ENCODE measurements at regions not wholly inside any gene's neighbourhood (a gene's known extent, or its start where the extent isn't known, plus 50 kb on each side); places are given as distances from the start of the nearest gene placed in this dataset.

GRCh38 chr12:68406134-68406576 is 74.0 kb upstream of the MDM1 start:
- peak; percentile 95 to 97 (median 97) for DNase-seq
- H3K4me3 ChIP-seq (ENCODE audit: low read length): no peak overlapping the region
- no peaks in the 10 kb centered on the region for H3K27me3 ChIP-seq (ENCODE audit: control insufficient read depth, insufficient read depth)
- no peaks in the 10 kb centered on the region for H3K9me3 ChIP-seq (ENCODE audit: control insufficient read depth, low read length)
- intact Hi-C loops (cut with DNase I): loop anchor here in 1 of 4 donors (5.0 kb wide), 1 partner anchor 39 kb away; no protein-coding TSS in a partner anchor
- peaks cover 8% of the 10 kb centered on the region for H3K4me1 ChIP-seq (ENCODE audit: control insufficient read depth, insufficient read depth, low read length)
- H3K27ac ChIP-seq (ENCODE audit: low read length): peak overlapping the region; percentile 80
- ATAC-seq: peak; percentile 98
- 2% methylated on average over 5 of the region's 5 CpGs for WGBS

GRCh38 chr12:68406911-68407310 is 74.7 kb upstream of the MDM1 start:
- no peak overlapping the region for H3K4me3 ChIP-seq (ENCODE audit: low read length)
- H3K27ac ChIP-seq (ENCODE audit: low read length): peak overlapping the region; percentile 22
- intact Hi-C loops (cut with DNase I): loop anchor here in 1 of 4 donors (5.0 kb wide), 1 partner anchor 40 kb away; no protein-coding TSS in a partner anchor
- peaks cover 8% of the 10 kb centered on the region for H3K4me1 ChIP-seq (ENCODE audit: control insufficient read depth, insufficient read depth, low read length)
- H3K27me3 ChIP-seq (ENCODE audit: control insufficient read depth, insufficient read depth): no peaks in the 10 kb centered on the region
- no peak for ATAC-seq
- H3K9me3 ChIP-seq (ENCODE audit: control insufficient read depth, low read length): no peaks in the 10 kb centered on the region
- 72% methylated on average over 4 of the region's 4 CpGs for WGBS
- no peak for DNase-seq

- H3K4me1 ChIP-seq (ENCODE audit: control insufficient read depth, insufficient read depth, low read length): peaks cover 8% of the 10 kb centered on the region
- no peak overlapping the region for H3K4me3 ChIP-seq (ENCODE audit: low read length)
- WGBS: 84% methylated on average over 11 of the region's 11 CpGs
- no peak overlapping the region for H3K27ac ChIP-seq (ENCODE audit: low read length)
- intact Hi-C loops (cut with DNase I): no loop called here
- DNase-seq (no peak), ATAC-seq (no peak)
- no peaks in the 10 kb centered on the region for H3K9me3 ChIP-seq (ENCODE audit: control insufficient read depth, low read length)
- H3K27me3 ChIP-seq (ENCODE audit: control insufficient read depth, insufficient read depth): no peaks in the 10 kb centered on the region
Observed at GRCh38 chr12:68410018-68410660, 78.0 kb upstream of the MDM1 start.

DNA sequence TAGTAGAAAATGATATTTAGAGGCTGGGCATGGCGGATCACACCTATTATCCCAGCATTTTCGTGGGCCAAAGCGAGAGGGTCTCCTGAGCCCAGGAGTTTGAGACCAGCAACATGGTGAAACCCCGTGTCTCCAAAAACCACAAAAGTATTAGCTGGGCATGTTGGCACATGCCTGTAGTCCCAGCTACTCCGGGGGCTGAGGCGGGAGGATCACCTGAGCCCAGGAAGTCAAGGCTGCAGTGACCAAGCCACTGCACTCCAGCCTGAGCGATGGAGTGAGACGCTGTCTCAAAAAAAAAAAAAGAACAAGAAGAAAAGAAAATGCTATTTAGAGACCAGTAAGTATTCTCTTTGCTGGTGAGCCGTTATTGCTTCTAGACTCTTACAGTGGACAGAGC is 79.2 kb upstream of the MDM1 start:
- DNase-seq: no peak
- no peak for ATAC-seq
- Histone ChIP-seq H3K4me3 (ENCODE audit: low read length) (no peak overlapping the region), H3K9me3 (ENCODE audit: control insufficient read depth, low read length) (no peaks in the 10 kb centered on the region), H3K4me1 (ENCODE audit: control insufficient read depth, insufficient read depth, low read length) (peaks cover 2% of the 10 kb centered on the region), H3K27ac (ENCODE audit: low read length) (no peak overlapping the region), H3K27me3 (ENCODE audit: control insufficient read depth, insufficient read depth) (no peaks in the 10 kb centered on the region)
- 90% methylated on average over 9 of the region's 9 CpGs for WGBS
- intact Hi-C loops (cut with DNase I): no loop called here

DNA sequence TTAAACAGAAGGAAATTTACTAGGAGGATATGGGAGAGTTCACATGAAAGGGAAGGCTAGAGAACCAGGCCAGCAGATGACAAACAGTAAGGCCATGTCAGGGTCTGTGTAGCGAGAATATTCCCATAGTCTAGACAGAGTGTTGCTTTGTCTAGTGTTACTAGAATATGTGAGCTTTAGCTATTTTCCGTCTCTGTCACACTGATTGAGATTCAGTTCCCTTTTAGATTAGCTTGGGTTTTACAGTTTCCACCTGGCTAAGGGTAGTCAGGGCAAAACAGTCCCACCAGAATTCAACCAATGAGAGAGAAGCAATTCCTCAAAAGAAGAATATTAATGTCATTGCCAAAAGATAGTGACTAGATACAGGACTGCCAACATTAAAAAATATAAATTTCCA is 82.8 kb upstream of the MDM1 start:
- Histone ChIP-seq H3K9me3 (ENCODE audit: control insufficient read depth, low read length) (no peaks in the 10 kb centered on the region), H3K4me3 (ENCODE audit: low read length) (no peak overlapping the region), H3K4me1 (ENCODE audit: control insufficient read depth, insufficient read depth, low read length) (no peaks in the 10 kb centered on the region), H3K27ac (ENCODE audit: low read length) (no peak overlapping the region), H3K27me3 (ENCODE audit: control insufficient read depth, insufficient read depth) (no peaks in the 10 kb centered on the region)
- ATAC-seq: no peak
- no peak for DNase-seq
- intact Hi-C loops (cut with DNase I): no loop called here
- 84% methylated on average over 2 of the region's 2 CpGs for WGBS

DNA sequence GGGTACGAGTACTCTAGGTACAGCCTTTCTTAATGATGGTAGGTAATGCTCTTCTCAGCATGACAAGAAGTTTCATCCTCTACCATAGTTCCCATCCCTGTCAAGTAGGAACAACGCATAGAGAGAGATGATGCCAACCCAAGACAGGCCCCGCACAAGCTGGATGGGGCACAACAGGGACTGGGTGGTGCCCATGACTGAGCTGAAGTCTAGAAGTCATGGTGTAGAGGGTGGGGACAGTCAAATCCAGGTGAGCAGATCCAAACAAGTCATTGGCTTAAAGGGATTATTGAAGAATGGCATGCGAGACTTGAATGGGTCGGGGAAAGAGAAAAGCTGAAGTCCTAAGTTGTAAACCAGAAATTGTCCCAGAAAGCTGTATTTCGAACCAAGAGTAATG is 84.2 kb upstream of the MDM1 start:
- no peak for ATAC-seq
- Histone ChIP-seq H3K9me3 (ENCODE audit: control insufficient read depth, low read length) (no peaks in the 10 kb centered on the region), H3K27me3 (ENCODE audit: control insufficient read depth, insufficient read depth) (no peaks in the 10 kb centered on the region), H3K4me1 (ENCODE audit: control insufficient read depth, insufficient read depth, low read length) (no peaks in the 10 kb centered on the region), H3K27ac (ENCODE audit: low read length) (no peak overlapping the region), H3K4me3 (ENCODE audit: low read length) (no peak overlapping the region)
- DNase-seq: no peak
- WGBS: 98% methylated on average over 6 of the region's 6 CpGs
- intact Hi-C loops (cut with DNase I): no loop called here

- intact Hi-C loops (cut with DNase I): no loop called here
Observed at GRCh38 chr12:68416826-68417225, 84.7 kb upstream of the MDM1 start.

GRCh38 chr12:68418137-68418460 is 85.9 kb upstream of the MDM1 start:
- DNase-seq: no peak
- no peak overlapping the region for H3K4me3 ChIP-seq (ENCODE audit: low read length)
- ATAC-seq: no peak
- intact Hi-C loops (cut with DNase I): no loop called here
- H3K27me3 ChIP-seq (ENCODE audit: control insufficient read depth, insufficient read depth): no peaks in the 10 kb centered on the region
- H3K27ac ChIP-seq (ENCODE audit: low read length): no peak overlapping the region
- H3K4me1 ChIP-seq (ENCODE audit: control insufficient read depth, insufficient read depth, low read length): no peaks in the 10 kb centered on the region
- no peaks in the 10 kb centered on the region for H3K9me3 ChIP-seq (ENCODE audit: control insufficient read depth, low read length)

More at GRCh38 chr12:68416826-68417225, 84.7 kb upstream of the MDM1 start:
- DNase-seq (no peak), ATAC-seq (no peak)
- H3K27ac ChIP-seq (ENCODE audit: low read length): no peak overlapping the region
- H3K27me3 ChIP-seq (ENCODE audit: control insufficient read depth, insufficient read depth): no peaks in the 10 kb centered on the region
- H3K4me3 ChIP-seq (ENCODE audit: low read length): no peak overlapping the region
- H3K9me3 ChIP-seq (ENCODE audit: control insufficient read depth, low read length): no peaks in the 10 kb centered on the region
- WGBS: 96% methylated on average over 5 of the region's 5 CpGs
- H3K4me1 ChIP-seq (ENCODE audit: control insufficient read depth, insufficient read depth, low read length): no peaks in the 10 kb centered on the region

DNA sequence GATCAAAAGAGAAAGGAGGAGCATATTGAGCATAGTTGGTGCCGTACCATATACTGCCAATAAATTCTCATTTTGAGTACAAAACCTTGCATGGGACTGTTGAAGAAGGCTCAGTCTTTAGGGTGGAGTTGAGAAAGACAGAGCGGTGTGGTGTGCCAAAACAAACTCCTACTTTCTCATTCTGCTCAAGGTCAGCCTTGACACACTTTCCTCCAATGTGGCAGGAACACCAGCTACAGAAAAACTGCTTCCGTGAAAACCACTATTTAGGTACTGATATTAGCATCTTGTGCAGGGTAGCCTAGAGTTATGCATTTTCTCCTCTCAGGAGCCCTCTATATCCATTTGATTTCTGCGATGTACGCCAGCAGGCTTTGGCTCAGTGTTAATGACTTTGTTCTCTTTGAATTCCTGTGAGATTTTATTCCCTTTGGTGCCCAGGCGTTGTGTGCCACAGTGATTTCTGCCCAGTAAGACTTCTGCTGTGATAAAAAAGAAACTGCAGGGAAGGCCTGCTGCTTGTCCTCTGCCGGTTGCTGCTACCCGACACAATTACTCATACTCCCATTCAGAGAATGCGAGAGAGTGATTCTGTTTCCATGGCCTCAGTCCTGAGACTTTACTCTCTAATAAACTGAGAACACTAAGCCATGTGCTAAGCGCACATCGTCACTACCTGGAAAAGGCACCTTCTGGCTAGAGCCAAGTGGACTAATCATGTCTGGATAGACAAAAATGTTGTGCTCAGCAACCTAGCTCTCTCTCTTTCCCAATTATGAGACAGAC is 88.3 kb upstream of the MDM1 start:
- Histone ChIP-seq H3K9me3 (ENCODE audit: control insufficient read depth, low read length) (no peaks in the 10 kb centered on the region), H3K4me3 (ENCODE audit: low read length) (no peak overlapping the region), H3K4me1 (ENCODE audit: control insufficient read depth, insufficient read depth, low read length) (no peaks in the 10 kb centered on the region), H3K27ac (ENCODE audit: low read length) (peak overlapping the region; percentile 17), H3K27me3 (ENCODE audit: control insufficient read depth, insufficient read depth) (no peaks in the 10 kb centered on the region)
- WGBS: 56% methylated on average over 11 of the region's 11 CpGs
- ATAC-seq (peak; percentile 72 to 85), DNase-seq (no peak)
- intact Hi-C loops (cut with DNase I): no loop called here

DNA sequence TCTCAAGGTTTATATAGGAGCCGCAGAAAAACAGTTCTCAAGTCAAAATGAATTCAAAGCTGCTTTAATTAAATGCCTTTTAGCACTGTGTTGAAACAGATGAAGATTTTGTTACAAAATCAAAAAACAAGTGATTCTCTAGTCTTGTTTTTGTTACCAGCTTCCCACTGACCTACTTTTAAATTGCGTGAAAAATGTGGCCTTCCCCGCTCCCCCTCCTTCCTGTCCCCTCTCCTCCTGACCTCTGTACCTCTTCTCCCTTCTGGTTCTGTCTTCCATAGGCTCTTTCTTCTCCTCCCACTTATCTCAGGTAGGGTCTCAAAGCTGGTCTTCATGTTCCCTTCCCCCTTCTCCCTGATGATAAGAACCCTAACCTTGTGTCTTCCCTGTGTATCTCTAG is 90.0 kb upstream of the MDM1 start:
- Histone ChIP-seq H3K27ac (ENCODE audit: low read length) (no peak overlapping the region), H3K4me1 (ENCODE audit: control insufficient read depth, insufficient read depth, low read length) (no peaks in the 10 kb centered on the region), H3K9me3 (ENCODE audit: control insufficient read depth, low read length) (no peaks in the 10 kb centered on the region), H3K4me3 (ENCODE audit: low read length) (no peak overlapping the region), H3K27me3 (ENCODE audit: control insufficient read depth, insufficient read depth) (no peaks in the 10 kb centered on the region)
- intact Hi-C loops (cut with DNase I): no loop called here
- WGBS: 74% methylated on average over 3 of the region's 3 CpGs
- ATAC-seq (no peak), DNase-seq (no peak)

- intact Hi-C loops (cut with DNase I): no loop called here
- Histone ChIP-seq H3K9me3 (ENCODE audit: control insufficient read depth, low read length) (no peaks in the 10 kb centered on the region), H3K4me1 (ENCODE audit: control insufficient read depth, insufficient read depth, low read length) (no peaks in the 10 kb centered on the region), H3K27ac (ENCODE audit: low read length) (no peak overlapping the region), H3K27me3 (ENCODE audit: control insufficient read depth, insufficient read depth) (no peaks in the 10 kb centered on the region), H3K4me3 (ENCODE audit: low read length) (no peak overlapping the region)
- no peak for DNase-seq
- 41% methylated on average over 7 of the region's 7 CpGs for WGBS
- peak; percentile 43 to 48 for ATAC-seq
Observed at GRCh38 chr12:68422956-68423574, 90.9 kb upstream of the MDM1 start.

All from right cardiac atrium (tissue), 5 donors.